Right hindlimb (tissue), 1 donor: ENCODE measurements at regions not wholly inside any gene's neighbourhood (a gene's known extent, or its start where the extent isn't known, plus 50 kb on each side); places are given as distances from the start of the nearest gene placed in this dataset.

Source experiments
- DNase-seq: peaks from one replicate; pipeline ENCODE4 v3.0.0-alpha.2; 2018

- no peak for DNase-seq
These were observed 970.8 kb downstream of the DTWD2 start for GRCh38 chr5:118017536-118017935.

- no peak for DNase-seq
These were observed 972.0 kb downstream of the DTWD2 start for GRCh38 chr5:118016396-118016795.

- DNase-seq: no peak
These were observed 972.8 kb downstream of the DTWD2 start for GRCh38 chr5:118015511-118015910.

GRCh38 chr5:118009741-118010297, 978.5 kb downstream of the DTWD2 start:
- no peak for DNase-seq

GRCh38 chr5:118008779-118009178, 979.6 kb downstream of the DTWD2 start:
- DNase-seq: no peak

GRCh38 chr5:118007262-118007661, 981.1 kb downstream of the DTWD2 start:
- DNase-seq: no peak

- DNase-seq: no peak
These were observed 982.1 kb downstream of the DTWD2 start for GRCh38 chr5:118006219-118006618.

GRCh38 chr5:117999939-118000549, 988.3 kb downstream of the DTWD2 start:
- no peak for DNase-seq

- no peak for DNase-seq
These were observed 1005.7 kb downstream of the DTWD2 start for GRCh38 chr5:117982691-117983090.

- no peak for DNase-seq
These were observed 1014.6 kb downstream of the DTWD2 start for GRCh38 chr5:117973785-117974184.

GRCh38 chr5:117955831-117956230, 1032.5 kb downstream of the DTWD2 start:
- no peak for DNase-seq

- DNase-seq: no peak
These were observed 1034.0 kb downstream of the DTWD2 start for GRCh38 chr5:117954331-117954730.

- no peak for DNase-seq
These were observed 1035.1 kb downstream of the DTWD2 start for GRCh38 chr5:117953272-117953671.

GRCh38 chr5:117947836-117948235, 1040.5 kb downstream of the DTWD2 start:
- no peak for DNase-seq

GRCh38 chr5:117947121-117947520, 1041.2 kb downstream of the DTWD2 start:
- no peak for DNase-seq

GRCh38 chr5:117945258-117945657, 1043.1 kb downstream of the DTWD2 start:
- no peak for DNase-seq

- no peak for DNase-seq
These were observed 1044.8 kb downstream of the DTWD2 start for GRCh38 chr5:117943541-117943940.

- DNase-seq: no peak
These were observed 1045.4 kb downstream of the DTWD2 start for GRCh38 chr5:117942861-117943519.

- DNase-seq: no peak
These were observed 1095.1 kb downstream of the DTWD2 start for GRCh38 chr5:117893211-117893610.

GRCh38 chr5:117892360-117892759, 1096.0 kb downstream of the DTWD2 start:
- no peak for DNase-seq

GRCh38 chr5:117889596-117889995, 1098.8 kb downstream of the DTWD2 start:
- no peak for DNase-seq

GRCh38 chr5:117888688-117889087, 1099.7 kb downstream of the DTWD2 start:
- no peak for DNase-seq

- DNase-seq: no peak
These were observed 1106.7 kb downstream of the DTWD2 start for GRCh38 chr5:117881426-117882230.

GRCh38 chr5:117880932-117881331, 1107.4 kb downstream of the DTWD2 start:
- DNase-seq: no peak
